Natural killer cell (primary cell): ENCODE measurements at regions not wholly inside any gene's neighbourhood (a gene's known extent, or its start where the extent isn't known, plus 50 kb on each side); places are given as distances from the start of the nearest gene placed in this dataset.
"Not testable (repeated sequence)": the region's sequence is repeated elsewhere in the genome, so short reads cannot be mapped to it uniquely, and the experiment has no call there.

Experiments used
- ATAC-seq, 3 donors: fragments of 150-1000 bp in 2 of 3; fragments of 200-7000 bp in 1 of 3; cut with Tn5 transposase; 1 replicate in 1 of 3; 2 replicates in 2 of 3; pipeline ENCODE4 v1.10.0; 2021; ENCODE audit warnings: mild to moderate bottlenecking in 2 of 3, moderate library complexity in 2 of 3
- DNase-seq, 2 donors: peaks; one replicate each; pipeline versions ENCODE4 v3.0.0 to v3.0.0-alpha.2; 2013 to 2021; ENCODE audit warnings: mixed read lengths in 1 of 2
- H3K27ac ChIP-seq: one replicate; pipeline ENCODE4 v1.5.1; 2013; ENCODE audit warnings: mild to moderate bottlenecking, low read length
- H3K27me3 ChIP-seq: one replicate; pipeline ENCODE4 v1.6.1; 2013; ENCODE audit warnings: low read length; ENCODE audit not compliant: control insufficient read depth, insufficient read depth
- H3K36me3 ChIP-seq: one replicate; pipeline ENCODE4 v1.6.1; 2013; ENCODE audit warnings: low read length; ENCODE audit not compliant: control insufficient read depth, insufficient read depth
- H3K4me1 ChIP-seq: one replicate; pipeline ENCODE4 v1.6.1; 2013; ENCODE audit warnings: low read length; ENCODE audit not compliant: control insufficient read depth, insufficient read depth
- H3K4me3 ChIP-seq: one replicate; pipeline ENCODE4 v1.5.1; 2013; ENCODE audit warnings: low read length
- H3K9me3 ChIP-seq: one replicate; pipeline ENCODE4 v1.6.1; 2013; ENCODE audit warnings: low read length; ENCODE audit not compliant: control insufficient read depth, insufficient read depth
- H3K27ac Mint-ChIP-seq, 2 donors: one replicate each; pipeline ENCODE4 v1.8.0; 2022; ENCODE audit warnings: mild to moderate bottlenecking in 2 of 2, mixed read lengths in 2 of 2, moderate library complexity in 1 of 2
- H3K27me3 Mint-ChIP-seq, 2 donors: one replicate each; pipeline ENCODE4 v1.8.0; 2022; ENCODE audit warnings: low read depth in 2 of 2, mixed read lengths in 2 of 2
- H3K36me3 Mint-ChIP-seq: one replicate; pipeline ENCODE4 v1.8.0; 2022; ENCODE audit warnings: mixed read lengths
- H3K4me1 Mint-ChIP-seq, 2 donors: one replicate each; pipeline ENCODE4 v1.8.0; 2022; ENCODE audit warnings: mixed read lengths in 2 of 2
- H3K4me3 Mint-ChIP-seq: one replicate; pipeline ENCODE4 v1.8.0; 2022; ENCODE audit warnings: mild to moderate bottlenecking, moderate library complexity, mixed read lengths
- H3K9me3 Mint-ChIP-seq, 2 donors: one replicate each; pipeline ENCODE4 v1.8.0; 2022; ENCODE audit warnings: mixed read lengths in 2 of 2
- WGBS: methylation state at CpG from one replicate; pipeline ENCODE4 v1.1.7; 2013; ENCODE audit warnings: missing lambda C conversion rate; ENCODE audit not compliant: insufficient coverage; 5-methylcytosine and 5-hydroxymethylcytosine counted together
- intact Hi-C: fragments of 100-400 bp; cut with micrococcal nuclease; formaldehyde crosslinking; loops from one replicate; pipeline ENCODE4 v1.14.2; 2022
- TF ChIP-seq, protein P1 (sequence below): fragments of 200-600 bp; IDR thresholded peaks from one replicate; pipeline ENCODE4 v1.8.0; 2022; ENCODE audit warnings: antibody characterized with exemption

DNA sequence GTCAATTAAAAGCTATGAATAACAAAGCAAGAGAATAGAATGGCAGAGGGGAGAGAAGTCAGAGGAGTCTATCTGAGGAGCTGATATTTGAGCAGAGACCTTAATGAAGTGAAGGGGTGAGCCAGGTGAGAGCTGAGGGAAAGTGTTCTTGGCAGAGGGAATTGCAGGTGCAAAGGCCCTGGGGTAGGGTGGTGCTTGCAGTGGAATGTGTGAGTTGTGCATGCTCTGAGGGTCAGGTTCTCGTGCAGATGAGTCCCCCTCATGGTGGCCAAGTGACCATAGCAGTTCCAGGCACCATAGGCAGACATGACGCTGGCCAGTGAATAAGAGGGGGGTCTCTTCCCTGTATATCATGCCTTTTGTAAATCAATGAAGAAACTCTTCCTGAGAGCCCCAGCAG, 58.9 kb upstream of the ALX4 start:
- H3K36me3 Mint-ChIP-seq, result no peaks in the 10 kb centered on the region
- no peaks in the 10 kb centered on the region for H3K36me3 ChIP-seq
- H3K27ac ChIP-seq, result no peak overlapping the region
- H3K9me3 ChIP-seq, result no peaks in the 10 kb centered on the region
- H3K27ac Mint-ChIP-seq, result no peak overlapping the region
- H3K4me1 ChIP-seq, result no peaks in the 10 kb centered on the region
- H3K4me3 ChIP-seq, result no peak overlapping the region
- no peak overlapping the region for H3K4me3 Mint-ChIP-seq
- no peaks in the 10 kb centered on the region for H3K4me1 Mint-ChIP-seq
- intact Hi-C loops, result no loop called here
- no peak for ATAC-seq
- WGBS, result 83% methylated on average over 2 of the region's 2 CpGs
- TF ChIP-seq, protein P1, sequence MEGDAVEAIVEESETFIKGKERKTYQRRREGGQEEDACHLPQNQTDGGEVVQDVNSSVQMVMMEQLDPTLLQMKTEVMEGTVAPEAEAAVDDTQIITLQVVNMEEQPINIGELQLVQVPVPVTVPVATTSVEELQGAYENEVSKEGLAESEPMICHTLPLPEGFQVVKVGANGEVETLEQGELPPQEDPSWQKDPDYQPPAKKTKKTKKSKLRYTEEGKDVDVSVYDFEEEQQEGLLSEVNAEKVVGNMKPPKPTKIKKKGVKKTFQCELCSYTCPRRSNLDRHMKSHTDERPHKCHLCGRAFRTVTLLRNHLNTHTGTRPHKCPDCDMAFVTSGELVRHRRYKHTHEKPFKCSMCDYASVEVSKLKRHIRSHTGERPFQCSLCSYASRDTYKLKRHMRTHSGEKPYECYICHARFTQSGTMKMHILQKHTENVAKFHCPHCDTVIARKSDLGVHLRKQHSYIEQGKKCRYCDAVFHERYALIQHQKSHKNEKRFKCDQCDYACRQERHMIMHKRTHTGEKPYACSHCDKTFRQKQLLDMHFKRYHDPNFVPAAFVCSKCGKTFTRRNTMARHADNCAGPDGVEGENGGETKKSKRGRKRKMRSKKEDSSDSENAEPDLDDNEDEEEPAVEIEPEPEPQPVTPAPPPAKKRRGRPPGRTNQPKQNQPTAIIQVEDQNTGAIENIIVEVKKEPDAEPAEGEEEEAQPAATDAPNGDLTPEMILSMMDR, result no peak
- no peak for DNase-seq
- H3K27me3 Mint-ChIP-seq, result peaks cover 0 to 5% of the 10 kb centered on the region in 2 donors
- H3K27me3 ChIP-seq, result no peaks in the 10 kb centered on the region
- no peaks in the 10 kb centered on the region for H3K9me3 Mint-ChIP-seq

DNA sequence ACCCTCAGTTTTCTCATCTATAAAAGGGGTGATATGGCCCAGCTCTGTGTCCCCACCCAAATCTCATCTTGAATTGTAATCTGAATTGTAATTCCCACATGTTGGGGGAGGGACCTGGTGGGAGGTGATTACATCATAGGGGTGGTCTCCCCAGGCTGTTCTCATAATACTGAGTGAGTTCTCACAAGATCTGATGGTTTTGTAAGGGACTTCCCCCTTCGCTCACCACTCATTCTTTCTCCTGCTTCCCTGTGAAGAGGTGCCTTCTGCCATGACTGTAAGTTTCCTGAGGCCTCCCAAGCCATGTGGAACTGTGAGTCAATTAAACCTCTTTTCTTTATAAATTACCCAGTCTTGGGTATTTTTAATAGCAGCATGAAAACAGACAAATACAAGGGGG, 61.1 kb upstream of the ALX4 start:
- H3K4me3 ChIP-seq, H3K27ac Mint-ChIP-seq, H3K4me1 ChIP-seq, H3K27ac ChIP-seq, ATAC-seq, H3K4me1 Mint-ChIP-seq, H3K9me3 ChIP-seq, DNase-seq, H3K36me3 Mint-ChIP-seq, H3K9me3 Mint-ChIP-seq, intact Hi-C loops, H3K27me3 Mint-ChIP-seq, H3K36me3 ChIP-seq, H3K4me3 Mint-ChIP-seq, H3K27me3 ChIP-seq: not testable (repeated sequence)
- WGBS, result 100% methylated on average over 1 of the region's 1 CpG

DNA sequence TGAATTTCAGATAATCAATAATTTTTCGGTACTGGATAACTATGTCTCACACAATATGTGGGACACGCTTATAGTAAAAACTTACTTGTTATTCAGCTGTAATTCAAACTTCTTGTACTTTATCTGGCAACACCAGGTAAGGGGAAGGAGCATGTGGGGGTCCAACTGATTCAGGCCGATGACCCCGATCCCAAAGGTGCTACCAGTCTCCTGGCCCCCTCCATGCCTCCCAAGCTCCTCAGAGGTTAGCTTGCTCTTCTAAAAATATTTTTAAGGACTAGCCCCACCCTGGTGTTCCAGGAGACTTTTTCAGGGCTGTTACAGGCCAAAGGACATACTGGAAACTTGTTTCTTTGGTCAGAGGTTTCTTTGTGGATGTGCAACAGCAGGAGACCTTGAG, 61.8 kb upstream of the ALX4 start:
- no peak overlapping the region for H3K27ac Mint-ChIP-seq
- H3K9me3 Mint-ChIP-seq, result no peaks in the 10 kb centered on the region
- Histone ChIP-seq H3K4me3 (no peak overlapping the region), H3K27me3 (no peaks in the 10 kb centered on the region), H3K27ac (no peak overlapping the region), H3K4me1 (no peaks in the 10 kb centered on the region), H3K36me3 (no peaks in the 10 kb centered on the region), H3K9me3 (no peaks in the 10 kb centered on the region)
- no peaks in the 10 kb centered on the region for H3K36me3 Mint-ChIP-seq
- DNase-seq (no peak), ATAC-seq (no peak)
- peaks cover 0 to 5% of the 10 kb centered on the region in 2 donors for H3K27me3 Mint-ChIP-seq
- TF ChIP-seq, protein P1, result no peak
- WGBS, result 94% methylated on average over 4 of the region's 4 CpGs
- no peak overlapping the region for H3K4me3 Mint-ChIP-seq
- intact Hi-C loops, result no loop called here
- no peaks in the 10 kb centered on the region for H3K4me1 Mint-ChIP-seq

DNA sequence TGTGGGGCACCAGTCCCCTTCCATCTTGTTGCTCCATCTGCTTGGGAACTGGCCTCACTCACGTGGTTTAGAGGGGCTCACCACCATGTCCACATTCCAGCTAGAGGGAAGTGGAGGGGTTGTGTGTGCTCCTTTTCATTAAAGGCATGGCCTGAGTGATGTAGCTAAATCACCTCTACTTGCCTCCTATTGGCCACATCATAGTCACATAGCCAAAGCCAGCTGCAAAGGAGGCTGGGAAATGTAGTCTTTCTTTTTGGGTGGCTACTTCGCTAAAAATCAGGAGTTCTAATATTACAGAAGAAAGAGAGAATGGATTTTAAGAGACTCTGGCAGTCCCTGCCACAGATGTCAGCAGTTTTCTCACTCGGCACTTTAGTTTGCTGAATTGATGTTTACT, 63.0 kb upstream of the ALX4 start:
- Mint-ChIP-seq H3K4me1 (no peaks in the 10 kb centered on the region), H3K4me3 (no peak overlapping the region), H3K27ac (no peak overlapping the region), H3K27me3 (peaks cover 0 to 5% of the 10 kb centered on the region in 2 donors), H3K9me3 (no peaks in the 10 kb centered on the region), H3K36me3 (no peaks in the 10 kb centered on the region)
- no peaks in the 10 kb centered on the region for H3K9me3 ChIP-seq
- WGBS, result 62% methylated on average over 2 of the region's 3 CpGs
- ATAC-seq, result no peak
- DNase-seq, result no peak
- H3K27me3 ChIP-seq, result no peaks in the 10 kb centered on the region
- TF ChIP-seq, protein P1, result no peak
- no peak overlapping the region for H3K27ac ChIP-seq
- no peaks in the 10 kb centered on the region for H3K4me1 ChIP-seq
- H3K36me3 ChIP-seq, result no peaks in the 10 kb centered on the region
- no peak overlapping the region for H3K4me3 ChIP-seq
- intact Hi-C loops, result no loop called here
